Activated CD8-positive, alpha-beta T cell treated with anti-CD3 and anti-CD28 coated beads for 36 hours (primary cell): ENCODE measurements at regions not wholly inside any gene's neighbourhood (a gene's known extent, or its start where the extent isn't known, plus 50 kb on each side); places are given as distances from the start of the nearest gene placed in this dataset.

ENCODE experiments used
- ATAC-seq: fragments of 200-7000 bp; cut with Tn5 transposase; one replicate; pipeline ENCODE4 v1.10.0; 2021; ENCODE audit warnings: mild to moderate bottlenecking, moderate library complexity
- CTCF ChIA-PET: fragments of 350-600 bp; sonication (Branson Sonifier 250); formaldehyde crosslinking; loops from one replicate; lab custom pipeline; 2021; ENCODE audit warnings: antibody characterized with exemption; lab: Charles Lee
- POLR2A ChIA-PET: fragments of 350-600 bp; sonication (Branson Sonifier 250); formaldehyde crosslinking; loops from one replicate; lab custom pipeline; 2021; ENCODE audit warnings: antibody characterized with exemption; lab: Charles Lee
- DNase-seq: peaks from one replicate; pipeline ENCODE4 v3.0.0-alpha.2; 2020
- H3K27ac Mint-ChIP-seq: one replicate; pipeline ENCODE4 v1.8.0; 2021; ENCODE audit warnings: mild to moderate bottlenecking, mixed read lengths
- H3K27me3 Mint-ChIP-seq: one replicate; pipeline ENCODE4 v1.8.0; 2021; ENCODE audit warnings: mixed read lengths
- H3K36me3 Mint-ChIP-seq: one replicate; pipeline ENCODE4 v1.8.0; 2021; ENCODE audit warnings: low read depth, mixed read lengths
- H3K4me1 Mint-ChIP-seq: one replicate; pipeline ENCODE4 v1.8.0; 2021; ENCODE audit warnings: low read depth, mixed read lengths
- H3K4me3 Mint-ChIP-seq: one replicate; pipeline ENCODE4 v1.8.0; 2021; ENCODE audit warnings: mild to moderate bottlenecking, moderate library complexity, mixed read lengths
- H3K9me3 Mint-ChIP-seq: one replicate; pipeline ENCODE4 v1.8.0; 2021; ENCODE audit warnings: mixed read lengths
- CTCF ChIP-seq: fragments of 200-600 bp; IDR thresholded peaks from one replicate; pipeline ENCODE4 v1.8.0; 2022; ENCODE audit warnings: antibody characterized with exemption, mild to moderate bottlenecking
- intact Hi-C: fragments of 100-400 bp; cut with micrococcal nuclease; formaldehyde crosslinking; loops from one replicate; pipeline ENCODE4 v1.10.0; 2022

GRCh38 chr10:5588080-5588453 is 63.3 kb downstream of the CALML3 start:
- H3K27me3 Mint-ChIP-seq = peaks cover 4% of the 10 kb centered on the region
- TF ChIP-seq CTCF = no peak
- ATAC-seq (no peak), DNase-seq (no peak)
- no peaks in the 10 kb centered on the region for H3K36me3 Mint-ChIP-seq
- POLR2A ChIA-PET = interaction anchor here (0.6 kb wide), 1 partner anchor 136 kb away, joined by 3 read pairs; no protein-coding TSS in a partner anchor
- CTCF ChIA-PET = no interaction called here
- H3K4me3 Mint-ChIP-seq = no peak overlapping the region
- intact Hi-C loops = no loop called here
- no peak overlapping the region for H3K27ac Mint-ChIP-seq
- H3K9me3 Mint-ChIP-seq = no peaks in the 10 kb centered on the region
- no peaks in the 10 kb centered on the region for H3K4me1 Mint-ChIP-seq

DNA sequence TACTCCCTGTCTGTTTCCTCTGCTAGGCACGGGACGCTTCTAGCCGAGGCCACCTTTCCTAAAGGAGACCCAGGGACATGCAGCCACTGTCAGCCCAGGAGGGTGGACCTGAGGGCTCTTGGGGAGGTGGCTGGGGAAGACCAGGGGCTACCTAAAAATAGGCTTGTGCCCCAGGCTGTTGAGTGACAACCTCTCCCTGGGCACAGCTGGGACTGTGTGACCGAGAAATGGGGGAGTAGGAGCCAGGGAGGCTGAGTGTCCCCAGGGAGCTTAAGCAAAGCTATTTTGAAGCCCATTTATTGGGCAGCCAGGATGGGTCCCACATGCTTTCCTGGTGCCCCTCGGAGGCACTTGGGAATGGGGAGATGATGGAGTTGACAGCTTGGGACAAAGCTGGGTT is 63.8 kb downstream of the CALML3 start:
- ATAC-seq (no peak), DNase-seq (no peak)
- intact Hi-C loops = no loop called here
- H3K4me1 Mint-ChIP-seq = no peaks in the 10 kb centered on the region
- H3K36me3 Mint-ChIP-seq = no peaks in the 10 kb centered on the region
- H3K27ac Mint-ChIP-seq = no peak overlapping the region
- ChIA-PET POLR2A (interaction anchor here (0.6 kb wide), 1 partner anchor 137 kb away, joined by 3 read pairs; no protein-coding TSS in a partner anchor), CTCF (no interaction called here)
- TF ChIP-seq CTCF = no peak
- no peak overlapping the region for H3K4me3 Mint-ChIP-seq
- no peaks in the 10 kb centered on the region for H3K9me3 Mint-ChIP-seq
- H3K27me3 Mint-ChIP-seq = peaks cover 4% of the 10 kb centered on the region
